Coronary artery (tissue), 2 donors: ENCODE measurements at regions not wholly inside any gene's neighbourhood (a gene's known extent, or its start where the extent isn't known, plus 50 kb on each side); places are given as distances from the start of the nearest gene placed in this dataset.

Experiments used
- DNase-seq: peaks from one replicate; pipeline ENCODE4 v3.0.0-alpha.2; 2017; ENCODE audit warnings: low spot score
- H3K27ac ChIP-seq, 2 donors: fragments of 200-600 bp; sonication (generic); one replicate each; pipeline ENCODE4 v1.5.1; 2016 to 2019
- H3K4me3 ChIP-seq: fragments of 200-600 bp; sonication (generic); 2 replicates; pipeline ENCODE4 v1.5.1; 2016; ENCODE audit warnings: mild to moderate bottlenecking, moderate library complexity
- CTCF ChIP-seq: fragments of 200-600 bp; sonication (generic); IDR thresholded peaks from one replicate; pipeline ENCODE4 v1.5.1; 2019; ENCODE audit warnings: antibody characterized with exemption

GRCh38 chr17:68771867-68772515 is 170.8 kb upstream of the FAM20A start:
- TF ChIP-seq CTCF, result peak; percentile 52

GRCh38 chr17:68768804-68769203 is 167.6 kb upstream of the FAM20A start:
- H3K27ac ChIP-seq, result no peak overlapping the region
- TF ChIP-seq CTCF, result no peak
- no peak overlapping the region for H3K4me3 ChIP-seq
- no peak for DNase-seq

More at GRCh38 chr17:68771867-68772515, 170.8 kb upstream of the FAM20A start:
- Histone ChIP-seq H3K4me3 (peak overlapping the region; percentile 54), H3K27ac (peak overlapping the region in 1 of 2 donors; percentile 70)
- DNase-seq, result no peak

- no peak for TF ChIP-seq CTCF
- Histone ChIP-seq H3K4me3 (no peak overlapping the region), H3K27ac (no peak overlapping the region)
- no peak for DNase-seq
Measured at GRCh38 chr17:68766640-68767039, 165.5 kb upstream of the FAM20A start.

- DNase-seq, result no peak
- no peak for TF ChIP-seq CTCF
- H3K4me3 ChIP-seq, result no peak overlapping the region
- H3K27ac ChIP-seq, result no peak overlapping the region
Measured at GRCh38 chr17:68763562-68763961, 162.4 kb upstream of the FAM20A start.

GRCh38 chr17:68762911-68763310 is 161.7 kb upstream of the FAM20A start:
- no peak overlapping the region for H3K4me3 ChIP-seq
- H3K27ac ChIP-seq, result no peak overlapping the region
- no peak for TF ChIP-seq CTCF
- no peak for DNase-seq

GRCh38 chr17:68760141-68760475 is 158.9 kb upstream of the FAM20A start:
- Histone ChIP-seq H3K4me3 (no peak overlapping the region), H3K27ac (no peak overlapping the region)
- TF ChIP-seq CTCF, result no peak
- no peak for DNase-seq

- TF ChIP-seq CTCF, result peak; percentile 85
- peak; percentile 91 for DNase-seq
- Histone ChIP-seq H3K27ac (peak overlapping the region; percentile 56 to 85), H3K4me3 (peak overlapping the region; percentile 66)
Measured at GRCh38 chr17:68759343-68760140, 158.4 kb upstream of the FAM20A start.
